Jurkat, Clone E6-1 (cell line): ENCODE measurements at regions not wholly inside any gene's neighbourhood (a gene's known extent, or its start where the extent isn't known, plus 50 kb on each side); places are given as distances from the start of the nearest gene placed in this dataset.
"Not testable (repeated sequence)": the region's sequence is repeated elsewhere in the genome, so short reads cannot be mapped to it uniquely, and the experiment has no call there.

Experiments used
- DNase-seq: peaks from one replicate; pipeline ENCODE4 v3.0.0-alpha.2; 2011; ENCODE audit warnings: low read depth, low spot score
- H3K4me3 ChIP-seq: 2 replicates; pipeline ENCODE4 v1.5.1; 2011; ENCODE audit warnings: mild to moderate bottlenecking, low read length, control low read depth, moderate library complexity

GRCh38 chr11:43168241-43168640 lies 143.6 kb upstream of the API5 start:
- not testable (repeated sequence) for H3K4me3 ChIP-seq

GRCh38 chr11:43172477-43172876 lies 139.3 kb upstream of the API5 start:
- DNase-seq: no peak
- no peak overlapping the region for H3K4me3 ChIP-seq

More at GRCh38 chr11:43168241-43168640, 143.6 kb upstream of the API5 start:
- DNase-seq: not testable (repeated sequence)

GRCh38 chr11:43177975-43178374 lies 133.8 kb upstream of the API5 start:
- no peak overlapping the region for H3K4me3 ChIP-seq
- DNase-seq: no peak

GRCh38 chr11:43194459-43194858 lies 117.3 kb upstream of the API5 start:
- not testable (repeated sequence) for DNase-seq, H3K4me3 ChIP-seq

- H3K4me3 ChIP-seq: no peak overlapping the region
- DNase-seq: no peak
These were observed 114.4 kb upstream of the API5 start for GRCh38 chr11:43197379-43197778.

- H3K4me3 ChIP-seq: no peak overlapping the region
- DNase-seq: no peak
These were observed 111.8 kb upstream of the API5 start for GRCh38 chr11:43200031-43200430.

GRCh38 chr11:43212279-43212678 lies 99.5 kb upstream of the API5 start:
- H3K4me3 ChIP-seq: no peak overlapping the region
- no peak for DNase-seq

- no peak for DNase-seq
- H3K4me3 ChIP-seq: no peak overlapping the region
These were observed 97.3 kb upstream of the API5 start for GRCh38 chr11:43214471-43214870.

- no peak for DNase-seq
- no peak overlapping the region for H3K4me3 ChIP-seq
These were observed 93.9 kb upstream of the API5 start for GRCh38 chr11:43217849-43218248.

- no peak overlapping the region for H3K4me3 ChIP-seq
- no peak for DNase-seq
These were observed 89.6 kb upstream of the API5 start for GRCh38 chr11:43222215-43222614.

- no peak for DNase-seq
- H3K4me3 ChIP-seq: no peak overlapping the region
These were observed 88.8 kb upstream of the API5 start for GRCh38 chr11:43223026-43223425.

- DNase-seq: no peak
These were observed 76.9 kb upstream of the API5 start for GRCh38 chr11:43234881-43235280.

GRCh38 chr11:43238341-43238740 lies 73.5 kb upstream of the API5 start:
- no peak overlapping the region for H3K4me3 ChIP-seq
- DNase-seq: no peak

More at GRCh38 chr11:43234881-43235280, 76.9 kb upstream of the API5 start:
- no peak overlapping the region for H3K4me3 ChIP-seq

GRCh38 chr11:43239791-43240190 lies 72.0 kb upstream of the API5 start:
- no peak overlapping the region for H3K4me3 ChIP-seq
- DNase-seq: no peak

- no peak overlapping the region for H3K4me3 ChIP-seq
- no peak for DNase-seq
These were observed 69.4 kb upstream of the API5 start for GRCh38 chr11:43242401-43242800.

- no peak for DNase-seq
- H3K4me3 ChIP-seq: no peak overlapping the region
These were observed 67.9 kb upstream of the API5 start for GRCh38 chr11:43243927-43244326.

- no peak overlapping the region for H3K4me3 ChIP-seq
- no peak for DNase-seq
These were observed 66.3 kb upstream of the API5 start for GRCh38 chr11:43245466-43245865.

- no peak overlapping the region for H3K4me3 ChIP-seq
- no peak for DNase-seq
These were observed 61.5 kb upstream of the API5 start for GRCh38 chr11:43250309-43250708.

GRCh38 chr11:43261775-43262174 lies 50.0 kb upstream of the API5 start:
- H3K4me3 ChIP-seq: no peak overlapping the region

More at GRCh38 chr11:43261775-43262174, 50.0 kb upstream of the API5 start:
- DNase-seq: no peak
